GM19043 (cell line): ENCODE measurements at regions not wholly inside any gene's neighbourhood (a gene's known extent, or its start where the extent isn't known, plus 50 kb on each side); places are given as distances from the start of the nearest gene placed in this dataset.

Source experiments
- ATAC-seq: cut with Tn5 transposase; IDR thresholded peaks from one replicate; pipeline ENCODE4 v1.9.1; 2021; ENCODE audit warnings: low read depth; ENCODE audit not compliant: unreplicated experiment

GRCh38 chr9:82923092-82923911 lies 139.6 kb downstream of the RASEF start:
- ATAC-seq = no peak

- ATAC-seq = no peak
Measured at GRCh38 chr9:82923912-82924605, 138.9 kb downstream of the RASEF start.
